Progenitor cell of endocrine pancreas (in vitro differentiated cells): ENCODE measurements at regions not wholly inside any gene's neighbourhood (a gene's known extent, or its start where the extent isn't known, plus 50 kb on each side); places are given as distances from the start of the nearest gene placed in this dataset.

ENCODE experiments used
- DNase-seq: peaks from one replicate; pipeline ENCODE4 v3.0.0; 2021; ENCODE audit warnings: low spot score; ENCODE audit not compliant: unreplicated experiment
- H3K27ac Mint-ChIP-seq: 2 replicates; pipeline ENCODE4 v1.8.0; 2021; ENCODE audit warnings: mild to moderate bottlenecking, moderate library complexity, mixed read lengths
- H3K27me3 Mint-ChIP-seq: 2 replicates; pipeline ENCODE4 v1.8.0; 2021; ENCODE audit warnings: mixed read lengths
- H3K36me3 Mint-ChIP-seq: 2 replicates; pipeline ENCODE4 v1.8.0; 2022; ENCODE audit warnings: mixed read lengths; ENCODE audit not compliant: insufficient read depth
- H3K4me1 Mint-ChIP-seq: 2 replicates; pipeline ENCODE4 v1.8.0; 2021; ENCODE audit warnings: low read depth, mixed read lengths
- H3K4me3 Mint-ChIP-seq: 2 replicates; pipeline ENCODE4 v1.8.0; 2021; ENCODE audit warnings: low read depth, mild to moderate bottlenecking, moderate library complexity, mixed read lengths
- H3K9me3 Mint-ChIP-seq: 2 replicates; pipeline ENCODE4 v1.8.0; 2021; ENCODE audit warnings: low read depth, mixed read lengths
- TF ChIP-seq, protein P1 (sequence below): fragments of 200-600 bp; sonication (generic); IDR thresholded peaks from one replicate; pipeline ENCODE4 v1.5.0; 2021; ENCODE audit warnings: antibody characterized with exemption, mild to moderate bottlenecking; ENCODE audit not compliant: unreplicated experiment

DNA sequence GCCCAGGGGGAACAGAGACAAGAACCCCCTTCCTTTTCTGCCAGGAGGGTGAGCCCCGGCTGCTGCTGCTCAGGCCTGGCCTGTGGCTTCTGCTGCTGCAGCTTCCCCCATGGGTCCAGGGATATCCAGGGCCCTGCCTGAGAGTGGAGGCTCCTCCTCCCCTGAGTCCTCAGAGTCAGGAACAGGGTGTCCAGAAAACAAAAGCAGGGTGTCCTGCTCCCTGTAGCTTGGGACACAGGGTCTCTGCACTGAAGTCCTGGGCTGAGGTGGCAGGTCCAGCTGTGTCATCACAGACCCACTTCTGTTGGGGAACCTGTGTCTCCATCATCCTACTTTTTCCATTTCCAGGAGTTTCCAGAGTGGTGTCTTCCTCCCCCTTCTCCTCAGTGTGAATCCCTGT lies 76.1 kb downstream of the ZNF280B start:
- H3K27me3 Mint-ChIP-seq: peaks cover 87% of the 10 kb centered on the region
- H3K27ac Mint-ChIP-seq: no peak overlapping the region
- H3K4me3 Mint-ChIP-seq: no peak overlapping the region
- peaks cover 13% of the 10 kb centered on the region for H3K9me3 Mint-ChIP-seq
- H3K4me1 Mint-ChIP-seq: no peaks in the 10 kb centered on the region
- DNase-seq: no peak
- peaks cover 3% of the 10 kb centered on the region for H3K36me3 Mint-ChIP-seq
- TF ChIP-seq, protein P1, sequence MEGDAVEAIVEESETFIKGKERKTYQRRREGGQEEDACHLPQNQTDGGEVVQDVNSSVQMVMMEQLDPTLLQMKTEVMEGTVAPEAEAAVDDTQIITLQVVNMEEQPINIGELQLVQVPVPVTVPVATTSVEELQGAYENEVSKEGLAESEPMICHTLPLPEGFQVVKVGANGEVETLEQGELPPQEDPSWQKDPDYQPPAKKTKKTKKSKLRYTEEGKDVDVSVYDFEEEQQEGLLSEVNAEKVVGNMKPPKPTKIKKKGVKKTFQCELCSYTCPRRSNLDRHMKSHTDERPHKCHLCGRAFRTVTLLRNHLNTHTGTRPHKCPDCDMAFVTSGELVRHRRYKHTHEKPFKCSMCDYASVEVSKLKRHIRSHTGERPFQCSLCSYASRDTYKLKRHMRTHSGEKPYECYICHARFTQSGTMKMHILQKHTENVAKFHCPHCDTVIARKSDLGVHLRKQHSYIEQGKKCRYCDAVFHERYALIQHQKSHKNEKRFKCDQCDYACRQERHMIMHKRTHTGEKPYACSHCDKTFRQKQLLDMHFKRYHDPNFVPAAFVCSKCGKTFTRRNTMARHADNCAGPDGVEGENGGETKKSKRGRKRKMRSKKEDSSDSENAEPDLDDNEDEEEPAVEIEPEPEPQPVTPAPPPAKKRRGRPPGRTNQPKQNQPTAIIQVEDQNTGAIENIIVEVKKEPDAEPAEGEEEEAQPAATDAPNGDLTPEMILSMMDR: no peak

DNA sequence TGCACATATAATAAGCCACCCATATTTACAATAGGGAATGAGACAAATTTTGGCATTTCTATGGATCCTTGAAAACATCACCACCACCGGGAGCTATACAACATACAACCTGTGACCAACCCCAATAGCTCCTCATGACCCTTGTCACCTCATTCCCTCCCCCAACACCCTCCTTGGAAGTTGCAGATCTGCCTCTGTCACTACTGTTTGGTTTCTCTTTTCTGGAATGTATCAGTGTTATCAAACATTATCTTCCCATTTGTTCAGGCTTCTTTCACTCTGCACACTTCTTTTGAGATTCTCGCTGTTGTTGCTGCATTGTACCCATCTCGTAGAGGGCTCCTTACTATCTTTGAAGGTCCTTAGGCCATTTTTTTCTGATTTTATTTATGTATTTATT lies 75.6 kb downstream of the ZNF280B start:
- peaks cover 13% of the 10 kb centered on the region for H3K9me3 Mint-ChIP-seq
- peaks cover 89% of the 10 kb centered on the region for H3K27me3 Mint-ChIP-seq
- H3K4me1 Mint-ChIP-seq: no peaks in the 10 kb centered on the region

DNA sequence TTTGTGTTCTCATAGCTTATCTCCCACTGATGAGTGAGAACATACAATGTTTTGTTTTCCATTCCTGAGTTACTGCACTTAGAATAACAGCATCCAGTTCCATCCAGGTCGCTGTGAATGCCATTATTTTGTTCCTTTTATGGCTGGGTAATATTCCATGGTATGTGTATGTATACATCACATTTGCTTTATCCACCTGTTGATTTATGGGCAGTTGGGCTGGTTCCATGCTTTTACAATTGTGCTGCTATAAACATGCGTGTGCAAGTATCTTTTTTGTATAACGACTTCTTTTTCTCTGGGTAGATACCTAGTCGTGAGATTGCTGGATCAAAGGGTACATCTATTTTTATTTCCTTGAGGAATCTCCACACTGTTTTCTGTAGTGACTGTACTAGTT lies 74.8 kb downstream of the ZNF280B start:
- Mint-ChIP-seq H3K36me3 (peaks cover 3% of the 10 kb centered on the region), H3K4me3 (no peak overlapping the region), H3K27me3 (peaks cover 90% of the 10 kb centered on the region), H3K27ac (no peak overlapping the region), H3K9me3 (peaks cover 13% of the 10 kb centered on the region), H3K4me1 (no peaks in the 10 kb centered on the region)
- TF ChIP-seq, protein P1: no peak
- DNase-seq: no peak

More for the DNA sequence above, 75.6 kb downstream of the ZNF280B start:
- TF ChIP-seq, protein P1: no peak
- Mint-ChIP-seq H3K36me3 (peaks cover 3% of the 10 kb centered on the region), H3K4me3 (no peak overlapping the region), H3K27ac (no peak overlapping the region)
- DNase-seq: no peak
